HT1080 (cell line): ENCODE measurements at regions not wholly inside any gene's neighbourhood (a gene's known extent, or its start where the extent isn't known, plus 50 kb on each side); places are given as distances from the start of the nearest gene placed in this dataset.
"Not testable (repeated sequence)": the region's sequence is repeated elsewhere in the genome, so short reads cannot be mapped to it uniquely, and the experiment has no call there.

Source experiments
- DNase-seq: peaks from one replicate; pipeline ENCODE4 v3.0.0-alpha.2; 2015; ENCODE audit warnings: low read depth

- no peak for DNase-seq
These were observed 192.6 kb downstream of the COX18 start for GRCh38 chr4:72876946-72877345.

- DNase-seq, result no peak
These were observed 194.0 kb downstream of the COX18 start for GRCh38 chr4:72875545-72875944.

- DNase-seq, result no peak
These were observed 194.4 kb downstream of the COX18 start for GRCh38 chr4:72875138-72875537.

- DNase-seq, result no peak
These were observed 204.6 kb downstream of the COX18 start for GRCh38 chr4:72864898-72865297.

GRCh38 chr4:72864277-72864676 lies 205.2 kb downstream of the COX18 start:
- DNase-seq, result not testable (repeated sequence)

GRCh38 chr4:72860766-72861165 lies 208.8 kb downstream of the COX18 start:
- no peak for DNase-seq

GRCh38 chr4:72858328-72858727 lies 211.2 kb downstream of the COX18 start:
- peak; percentile 81 for DNase-seq

- no peak for DNase-seq
These were observed 211.7 kb downstream of the COX18 start for GRCh38 chr4:72857787-72858186.

GRCh38 chr4:72857216-72857615 lies 212.3 kb downstream of the COX18 start:
- no peak for DNase-seq

- peak; percentile 36 for DNase-seq
These were observed 223.0 kb downstream of the COX18 start for GRCh38 chr4:72846280-72847111.

GRCh38 chr4:72843466-72843865 lies 226.1 kb downstream of the COX18 start:
- DNase-seq, result no peak

- DNase-seq, result peak; percentile 37
These were observed 227.2 kb downstream of the COX18 start for GRCh38 chr4:72842323-72842722.

- DNase-seq, result not testable (repeated sequence)
These were observed 229.3 kb downstream of the COX18 start for GRCh38 chr4:72840166-72840565.

GRCh38 chr4:72828864-72829263 lies 240.7 kb downstream of the COX18 start:
- no peak for DNase-seq

- no peak for DNase-seq
These were observed 241.5 kb downstream of the COX18 start for GRCh38 chr4:72827968-72828367.

GRCh38 chr4:72820107-72820506 lies 249.4 kb downstream of the COX18 start:
- DNase-seq, result no peak

GRCh38 chr4:72817012-72817411 lies 248.0 kb upstream of the ADAMTS3 start:
- peak; percentile 56 for DNase-seq

- no peak for DNase-seq
These were observed 245.2 kb upstream of the ADAMTS3 start for GRCh38 chr4:72814241-72814640.

GRCh38 chr4:72809208-72809607 lies 240.2 kb upstream of the ADAMTS3 start:
- no peak for DNase-seq

GRCh38 chr4:72805284-72805683 lies 236.3 kb upstream of the ADAMTS3 start:
- DNase-seq, result no peak

- no peak for DNase-seq
These were observed 228.5 kb upstream of the ADAMTS3 start for GRCh38 chr4:72797486-72797885.

- no peak for DNase-seq
These were observed 222.0 kb upstream of the ADAMTS3 start for GRCh38 chr4:72791054-72791453.

GRCh38 chr4:72786401-72786990 lies 217.5 kb upstream of the ADAMTS3 start:
- no peak for DNase-seq
